ENCODE measurements at regions not wholly inside any gene's neighbourhood (a gene's known extent, or its start where the extent isn't known, plus 50 kb on each side); places are given as distances from the start of the nearest gene placed in this dataset.

- no peak for DNase-seq (ENCODE audit: low read depth in 3 of 3, low spot score in 1 of 3)
Measured at GRCh38 chr2:234679741-234680687, 183.1 kb upstream of the ARL4C start.

- DNase-seq (ENCODE audit: low read depth in 3 of 3, low spot score in 1 of 3): no peak
Measured at GRCh38 chr2:234679301-234679740, 182.4 kb upstream of the ARL4C start.

GRCh38 chr2:234678711-234679110, 181.8 kb upstream of the ARL4C start:
- no peak for DNase-seq (ENCODE audit: low read depth in 3 of 3, low spot score in 1 of 3)

GRCh38 chr2:234677758-234678538, 181.1 kb upstream of the ARL4C start:
- DNase-seq (ENCODE audit: low read depth in 3 of 3, low spot score in 1 of 3): no peak

- DNase-seq (ENCODE audit: low read depth in 3 of 3, low spot score in 1 of 3): no peak
Measured at GRCh38 chr2:234676783-234677450, 180.0 kb upstream of the ARL4C start.

- DNase-seq (ENCODE audit: low read depth in 3 of 3, low spot score in 1 of 3): no peak
Measured at GRCh38 chr2:234676109-234676782, 179.4 kb upstream of the ARL4C start.

GRCh38 chr2:234674781-234675201, 177.9 kb upstream of the ARL4C start:
- no peak for DNase-seq (ENCODE audit: low read depth in 3 of 3, low spot score in 1 of 3)

- no peak for DNase-seq (ENCODE audit: low read depth in 3 of 3, low spot score in 1 of 3)
Measured at GRCh38 chr2:234673961-234674759, 177.3 kb upstream of the ARL4C start.

GRCh38 chr2:234673501-234673900, 176.6 kb upstream of the ARL4C start:
- DNase-seq (ENCODE audit: low read depth in 3 of 3, low spot score in 1 of 3): no peak

- no peak for DNase-seq (ENCODE audit: low read depth in 3 of 3, low spot score in 1 of 3)
Measured at GRCh38 chr2:234672498-234673150, 175.7 kb upstream of the ARL4C start.

GRCh38 chr2:234671716-234672115, 174.8 kb upstream of the ARL4C start:
- DNase-seq (ENCODE audit: low read depth in 3 of 3, low spot score in 1 of 3): no peak

GRCh38 chr2:234671231-234671630, 174.3 kb upstream of the ARL4C start:
- DNase-seq (ENCODE audit: low read depth in 3 of 3, low spot score in 1 of 3): no peak

GRCh38 chr2:234670806-234671205, 173.9 kb upstream of the ARL4C start:
- no peak for DNase-seq (ENCODE audit: low read depth in 3 of 3, low spot score in 1 of 3)

- DNase-seq (ENCODE audit: low read depth in 3 of 3, low spot score in 1 of 3): no peak
Measured at GRCh38 chr2:234670052-234670451, 173.2 kb upstream of the ARL4C start.

- DNase-seq (ENCODE audit: low read depth in 3 of 3, low spot score in 1 of 3): no peak
Measured at GRCh38 chr2:234669621-234670020, 172.7 kb upstream of the ARL4C start.

- DNase-seq (ENCODE audit: low read depth in 3 of 3, low spot score in 1 of 3): no peak
Measured at GRCh38 chr2:234669001-234669400, 172.1 kb upstream of the ARL4C start.

GRCh38 chr2:234666911-234667310, 170.0 kb upstream of the ARL4C start:
- DNase-seq (ENCODE audit: low read depth in 3 of 3, low spot score in 1 of 3): no peak

- no peak for DNase-seq (ENCODE audit: low read depth in 3 of 3, low spot score in 1 of 3)
Measured at GRCh38 chr2:234665304-234665703, 168.4 kb upstream of the ARL4C start.

GRCh38 chr2:234661849-234662248, 165.0 kb upstream of the ARL4C start:
- DNase-seq (ENCODE audit: low read depth in 3 of 3, low spot score in 1 of 3): no peak

GRCh38 chr2:234661175-234661574, 164.3 kb upstream of the ARL4C start:
- no peak for DNase-seq (ENCODE audit: low read depth in 3 of 3, low spot score in 1 of 3)
